ENCODE measurements at regions not wholly inside any gene's neighbourhood (a gene's known extent, or its start where the extent isn't known, plus 50 kb on each side); places are given as distances from the start of the nearest gene placed in this dataset.

- Histone ChIP-seq H3K4me1 (ENCODE audit: control insufficient read depth, low read length) (no peaks in the 10 kb centered on the region), H3F3A (ENCODE audit: control insufficient read depth, insufficient read depth) (no peaks in the 10 kb centered on the region), H3K27ac (ENCODE audit: low read depth, low read length) (no peak overlapping the region), H3K9me2 (replicated peaks; ENCODE audit: control insufficient read depth, low read length) (no peaks in the 10 kb centered on the region), H3K9me3 (ENCODE audit: control insufficient read depth, insufficient read depth, low read length) (peaks cover 19% of the 10 kb centered on the region), H3K4me3 (ENCODE audit: low read length) (no peak overlapping the region), H3K36me3 (ENCODE audit: control insufficient read depth, low read length) (no peaks in the 10 kb centered on the region), H4K20me1 (ENCODE audit: control insufficient read depth, insufficient read depth, low read depth, low read length) (no peaks in the 10 kb centered on the region), H3K27me3 (ENCODE audit: control insufficient read depth, low read length) (no peaks in the 10 kb centered on the region), H3K4me2 (ENCODE audit: low read length) (no peak overlapping the region), H3K79me2 (ENCODE audit: control insufficient read depth, low read length) (no peaks in the 10 kb centered on the region)
- TF ChIP-seq EZH2phosphoT487 (IDR thresholded peaks at IDR 0.05; ENCODE audit: borderline replicate concordance, low read length): no peak
- TF ChIP-seq CTCF (IDR thresholded peaks at IDR 0.05; ENCODE audit: low read depth, low read length, poor library complexity, severe bottlenecking): no peak
Measured at GRCh38 chr2:52054824-52055223, 1022.9 kb upstream of the NRXN1 start.

GRCh38 chr2:52036853-52037252 lies 1004.9 kb upstream of the NRXN1 start:
- no peaks in the 10 kb centered on the region for H3K9me2 ChIP-seq (replicated peaks; ENCODE audit: control insufficient read depth, low read length)
- H4K20me1 ChIP-seq (ENCODE audit: control insufficient read depth, insufficient read depth, low read depth, low read length): no peaks in the 10 kb centered on the region
- H3K4me1 ChIP-seq (ENCODE audit: control insufficient read depth, low read length): peaks cover 7% of the 10 kb centered on the region
- H3K4me2 ChIP-seq (ENCODE audit: low read length): no peak overlapping the region
- H3K27me3 ChIP-seq (ENCODE audit: control insufficient read depth, low read length): no peaks in the 10 kb centered on the region
- H3F3A ChIP-seq (ENCODE audit: control insufficient read depth, insufficient read depth): no peaks in the 10 kb centered on the region
- TF ChIP-seq EZH2phosphoT487 (IDR thresholded peaks at IDR 0.05; ENCODE audit: borderline replicate concordance, low read length) (no peak), CTCF (IDR thresholded peaks at IDR 0.05; ENCODE audit: low read depth, low read length, poor library complexity, severe bottlenecking) (no peak)
- H3K36me3 ChIP-seq (ENCODE audit: control insufficient read depth, low read length): no peaks in the 10 kb centered on the region
- no peak overlapping the region for H3K27ac ChIP-seq (ENCODE audit: low read depth, low read length)
- no peak overlapping the region for H3K4me3 ChIP-seq (ENCODE audit: low read length)
- no peaks in the 10 kb centered on the region for H3K9me3 ChIP-seq (ENCODE audit: control insufficient read depth, insufficient read depth, low read length)
- no peaks in the 10 kb centered on the region for H3K79me2 ChIP-seq (ENCODE audit: control insufficient read depth, low read length)

DNA sequence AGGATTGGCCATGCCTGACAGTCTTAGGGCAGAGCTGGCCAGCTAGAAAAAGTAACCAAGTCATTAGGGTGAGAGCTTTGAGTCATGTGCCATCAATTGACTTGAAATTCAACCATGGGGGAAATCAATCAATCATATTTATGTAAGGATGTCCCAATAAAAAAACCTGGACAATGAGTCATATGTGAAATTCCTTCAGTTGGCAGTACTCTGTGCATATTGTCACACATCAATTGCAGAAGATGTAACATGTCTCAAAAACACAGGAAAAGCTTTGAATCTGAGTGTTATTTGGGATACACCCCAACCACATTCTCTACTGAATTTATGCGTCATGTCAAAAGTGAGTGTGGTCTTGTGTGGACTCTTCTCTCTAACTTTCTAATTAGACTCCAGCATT lies 1004.1 kb upstream of the NRXN1 start:
- Histone ChIP-seq H3F3A (ENCODE audit: control insufficient read depth, insufficient read depth) (no peaks in the 10 kb centered on the region), H3K9me3 (ENCODE audit: control insufficient read depth, insufficient read depth, low read length) (no peaks in the 10 kb centered on the region), H3K4me2 (ENCODE audit: low read length) (no peak overlapping the region), H3K9me2 (replicated peaks; ENCODE audit: control insufficient read depth, low read length) (no peaks in the 10 kb centered on the region), H3K27ac (ENCODE audit: low read depth, low read length) (no peak overlapping the region), H3K4me3 (ENCODE audit: low read length) (no peak overlapping the region), H3K27me3 (ENCODE audit: control insufficient read depth, low read length) (no peaks in the 10 kb centered on the region), H4K20me1 (ENCODE audit: control insufficient read depth, insufficient read depth, low read depth, low read length) (no peaks in the 10 kb centered on the region), H3K36me3 (ENCODE audit: control insufficient read depth, low read length) (no peaks in the 10 kb centered on the region), H3K79me2 (ENCODE audit: control insufficient read depth, low read length) (no peaks in the 10 kb centered on the region), H3K4me1 (ENCODE audit: control insufficient read depth, low read length) (peaks cover 7% of the 10 kb centered on the region)
- TF ChIP-seq EZH2phosphoT487 (IDR thresholded peaks at IDR 0.05; ENCODE audit: borderline replicate concordance, low read length) (no peak), CTCF (IDR thresholded peaks at IDR 0.05; ENCODE audit: low read depth, low read length, poor library complexity, severe bottlenecking) (no peak)

GRCh38 chr2:52035391-52035790 lies 1003.5 kb upstream of the NRXN1 start:
- no peaks in the 10 kb centered on the region for H3K9me3 ChIP-seq (ENCODE audit: control insufficient read depth, insufficient read depth, low read length)

More at GRCh38 chr2:52035391-52035790, 1003.5 kb upstream of the NRXN1 start:
- Histone ChIP-seq H3F3A (ENCODE audit: control insufficient read depth, insufficient read depth) (no peaks in the 10 kb centered on the region), H3K4me1 (ENCODE audit: control insufficient read depth, low read length) (peaks cover 7% of the 10 kb centered on the region), H3K4me3 (ENCODE audit: low read length) (no peak overlapping the region), H3K27me3 (ENCODE audit: control insufficient read depth, low read length) (no peaks in the 10 kb centered on the region), H4K20me1 (ENCODE audit: control insufficient read depth, insufficient read depth, low read depth, low read length) (no peaks in the 10 kb centered on the region), H3K27ac (ENCODE audit: low read depth, low read length) (no peak overlapping the region), H3K79me2 (ENCODE audit: control insufficient read depth, low read length) (no peaks in the 10 kb centered on the region), H3K4me2 (ENCODE audit: low read length) (no peak overlapping the region), H3K36me3 (ENCODE audit: control insufficient read depth, low read length) (no peaks in the 10 kb centered on the region), H3K9me2 (replicated peaks; ENCODE audit: control insufficient read depth, low read length) (no peaks in the 10 kb centered on the region)
- no peak for TF ChIP-seq CTCF (IDR thresholded peaks at IDR 0.05; ENCODE audit: low read depth, low read length, poor library complexity, severe bottlenecking)
- no peak for TF ChIP-seq EZH2phosphoT487 (IDR thresholded peaks at IDR 0.05; ENCODE audit: borderline replicate concordance, low read length)

Measured in DOHH2 (cell line).